Transverse colon (tissue), 4 donors: ENCODE measurements at regions not wholly inside any gene's neighbourhood (a gene's known extent, or its start where the extent isn't known, plus 50 kb on each side); places are given as distances from the start of the nearest gene placed in this dataset.

Source experiments
- DNase-seq: peaks from one replicate; pipeline ENCODE4 v3.0.0-alpha.2; 2019
- H3K27ac ChIP-seq, 4 donors: fragments of 200-600 bp; sonication (generic); 2 replicates each; pipeline ENCODE4 v1.5.1; 2016 to 2018; ENCODE audit warnings: inconsistent platforms in 4 of 4
- H3K27me3 ChIP-seq: fragments of 200-600 bp; sonication (generic); 2 replicates; pipeline ENCODE4 v1.5.1; 2017; ENCODE audit warnings: inconsistent platforms
- H3K36me3 ChIP-seq, 4 donors: fragments of 200-600 bp; sonication (generic); 2 replicates each; pipeline ENCODE4 v1.5.1; 2017 to 2019; ENCODE audit warnings: inconsistent platforms in 4 of 4
- H3K4me1 ChIP-seq, 4 donors: fragments of 200-600 bp; sonication (generic); 2 replicates each; pipeline ENCODE4 v1.5.1; 2017 to 2020; ENCODE audit warnings: inconsistent platforms in 4 of 4
- H3K4me3 ChIP-seq, 4 donors: fragments of 200-600 bp; sonication (generic); 1 replicate in 1 of 4; 2 replicates in 3 of 4; pipeline versions ENCODE4 v1.5.1 to v1.6.1; 2017 to 2019; ENCODE audit warnings: inconsistent platforms in 4 of 4
- H3K9me3 ChIP-seq, 2 donors: fragments of 200-600 bp; sonication (generic); 2 replicates each; pipeline ENCODE4 v1.5.1; 2017 to 2019; ENCODE audit warnings: inconsistent platforms in 2 of 2
- EP300 ChIP-seq: sonication (generic); formaldehyde crosslinking; IDR thresholded peaks from one replicate; pipeline ENCODE4 v1.6.1; 2017; ENCODE audit warnings: antibody characterized with exemption, low read depth
- POLR2A ChIP-seq: fragments of 450-650 bp; IDR thresholded peaks from one replicate; pipeline ENCODE4 v1.6.1; 2016; ENCODE audit warnings: antibody characterized with exemption, mild to moderate bottlenecking, moderate library complexity
- POLR2AphosphoS5 ChIP-seq, 3 donors: sonication (generic); formaldehyde crosslinking; IDR thresholded peaks; one replicate each; pipeline ENCODE4 v1.6.1; 2016; ENCODE audit warnings: antibody characterized with exemption in 3 of 3
- WGBS, 2 donors: methylation state at CpG; one replicate each; pipeline ENCODE4 v1.1.5; 2018; ENCODE audit warnings: low coverage in 1 of 2; 5-methylcytosine and 5-hydroxymethylcytosine counted together
- in situ Hi-C, 4 donors: fragments of 200-750 bp; cut with MboI; loops; one replicate each; pipeline versions ENCODE4 v1.15.0 to v1.15.1; 2017; ENCODE audit warnings: low sequenced_read_pairs in 3 of 4, low pct_ligation_motif_present in 1 of 4, low pct_unique_long_range_greater_than_20kb in 1 of 4
- intact Hi-C: fragments of 100-400 bp; cut with DNase I; formaldehyde crosslinking; loops from one replicate; pipeline ENCODE4 v1.15.1; 2023; ENCODE audit warnings: low total_unique reads
- TF ChIP-seq, protein P1 (sequence below), 5 experiments: fragments of 200-600 bp in 3 of 5; fragments of 450-650 bp in 2 of 5; sonication (generic) in 3 of 5; IDR thresholded peaks; 1 replicate in 2 of 5; 2 replicates in 3 of 5; pipeline ENCODE4 v1.5.1; 2016 to 2017; ENCODE audit warnings: antibody characterized with exemption in 5 of 5, inconsistent platforms in 3 of 5, mild to moderate bottlenecking in 2 of 5, moderate library complexity in 1 of 5

DNA sequence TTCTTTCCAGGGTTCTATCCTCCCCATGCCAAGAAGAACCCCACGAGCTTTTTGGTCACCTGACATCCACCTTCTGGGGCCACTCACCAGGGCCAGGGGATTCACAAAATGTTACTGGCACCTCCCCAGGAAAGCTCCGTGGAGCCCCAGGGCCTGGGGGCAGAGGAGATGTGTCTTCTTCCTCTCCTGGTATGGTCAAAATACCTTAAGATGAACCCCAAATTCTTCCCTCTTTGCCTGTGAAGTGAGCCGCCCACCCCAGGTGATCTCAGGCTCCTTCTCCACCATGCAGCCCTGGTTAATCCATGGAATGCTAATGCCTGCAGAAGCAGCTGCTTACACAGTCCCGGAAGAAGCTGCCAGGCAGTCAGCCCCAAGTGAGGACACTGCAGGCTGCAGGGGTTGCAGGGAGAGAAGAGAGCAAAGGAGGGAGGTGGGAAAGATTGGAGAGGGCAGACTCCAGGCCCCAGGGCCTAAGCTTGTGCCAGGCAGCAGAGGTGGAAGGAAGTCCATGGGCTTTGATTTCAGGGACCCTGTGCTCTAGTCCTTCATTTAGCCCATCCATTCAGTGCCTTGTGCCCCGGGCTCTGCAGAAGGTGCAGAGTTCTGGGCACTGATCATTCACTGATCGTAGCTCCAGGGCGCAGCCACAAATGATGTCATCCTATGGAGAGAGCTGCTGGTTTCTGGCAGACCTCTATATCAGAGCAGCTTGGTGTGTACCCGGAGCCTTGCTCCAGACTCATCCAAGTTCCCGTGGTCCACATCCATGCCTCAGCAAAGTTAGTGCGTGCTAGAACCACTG is 127.9 kb upstream of the NECTIN1 start:
- 76 to 80% methylated on average over 2 to 10 of the region's 10 CpGs for WGBS, 2 donors
- H3K27me3 ChIP-seq = peaks cover 6% of the 10 kb centered on the region
- intact Hi-C loops = no loop called here
- no peak overlapping the region for H3K27ac ChIP-seq
- in situ Hi-C loops = no loop called here
- no peak overlapping the region for H3K4me3 ChIP-seq
- TF ChIP-seq POLR2AphosphoS5 (IDR thresholded peaks at IDR 0.05) = no peak
- no peak for TF ChIP-seq EP300
- TF ChIP-seq POLR2A = no peak
- TF ChIP-seq, protein P1, sequence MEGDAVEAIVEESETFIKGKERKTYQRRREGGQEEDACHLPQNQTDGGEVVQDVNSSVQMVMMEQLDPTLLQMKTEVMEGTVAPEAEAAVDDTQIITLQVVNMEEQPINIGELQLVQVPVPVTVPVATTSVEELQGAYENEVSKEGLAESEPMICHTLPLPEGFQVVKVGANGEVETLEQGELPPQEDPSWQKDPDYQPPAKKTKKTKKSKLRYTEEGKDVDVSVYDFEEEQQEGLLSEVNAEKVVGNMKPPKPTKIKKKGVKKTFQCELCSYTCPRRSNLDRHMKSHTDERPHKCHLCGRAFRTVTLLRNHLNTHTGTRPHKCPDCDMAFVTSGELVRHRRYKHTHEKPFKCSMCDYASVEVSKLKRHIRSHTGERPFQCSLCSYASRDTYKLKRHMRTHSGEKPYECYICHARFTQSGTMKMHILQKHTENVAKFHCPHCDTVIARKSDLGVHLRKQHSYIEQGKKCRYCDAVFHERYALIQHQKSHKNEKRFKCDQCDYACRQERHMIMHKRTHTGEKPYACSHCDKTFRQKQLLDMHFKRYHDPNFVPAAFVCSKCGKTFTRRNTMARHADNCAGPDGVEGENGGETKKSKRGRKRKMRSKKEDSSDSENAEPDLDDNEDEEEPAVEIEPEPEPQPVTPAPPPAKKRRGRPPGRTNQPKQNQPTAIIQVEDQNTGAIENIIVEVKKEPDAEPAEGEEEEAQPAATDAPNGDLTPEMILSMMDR (IDR thresholded peaks at IDR 0.05) = no peak
- peaks cover 0 to 8% (median 3%) of the 10 kb centered on the region in 4 donors for H3K4me1 ChIP-seq
- no peaks in the 10 kb centered on the region for H3K36me3 ChIP-seq
- no peaks in the 10 kb centered on the region for H3K9me3 ChIP-seq
- DNase-seq = no peak

DNA sequence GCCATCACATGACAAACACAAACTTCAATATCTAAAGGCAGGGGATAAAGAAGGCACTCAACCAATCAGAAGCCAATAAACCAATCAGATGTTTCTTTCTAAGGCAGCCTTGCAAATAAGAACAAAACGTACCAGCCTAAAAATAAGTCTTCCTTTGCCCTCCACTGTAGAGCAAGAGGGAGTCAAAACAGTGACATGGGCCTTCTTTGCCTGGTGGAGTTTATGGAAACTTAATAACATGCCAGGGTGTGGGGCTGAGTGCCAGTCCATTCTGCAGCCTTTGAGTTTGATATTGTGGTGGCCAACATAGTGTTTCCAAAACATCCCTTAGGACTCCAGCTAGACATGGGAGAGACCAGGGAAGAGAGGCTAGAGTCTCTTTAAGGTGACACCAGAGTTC is 126.1 kb upstream of the NECTIN1 start:
- TF ChIP-seq, protein P1 (IDR thresholded peaks at IDR 0.05) = no peak
- TF ChIP-seq POLR2AphosphoS5 (IDR thresholded peaks at IDR 0.05) (no peak), EP300 (no peak), POLR2A (no peak)
- Histone ChIP-seq H3K4me3 (no peak overlapping the region), H3K27ac (no peak overlapping the region), H3K9me3 (no peaks in the 10 kb centered on the region), H3K27me3 (no peaks in the 10 kb centered on the region), H3K4me1 (peaks cover 0 to 8% (median 3%) of the 10 kb centered on the region in 4 donors), H3K36me3 (no peaks in the 10 kb centered on the region)
- in situ Hi-C loops = no loop called here
- no peak for DNase-seq
- intact Hi-C loops = no loop called here
- 60 to 61% methylated on average over 1 of the region's 1 CpG for WGBS, 2 donors

DNA sequence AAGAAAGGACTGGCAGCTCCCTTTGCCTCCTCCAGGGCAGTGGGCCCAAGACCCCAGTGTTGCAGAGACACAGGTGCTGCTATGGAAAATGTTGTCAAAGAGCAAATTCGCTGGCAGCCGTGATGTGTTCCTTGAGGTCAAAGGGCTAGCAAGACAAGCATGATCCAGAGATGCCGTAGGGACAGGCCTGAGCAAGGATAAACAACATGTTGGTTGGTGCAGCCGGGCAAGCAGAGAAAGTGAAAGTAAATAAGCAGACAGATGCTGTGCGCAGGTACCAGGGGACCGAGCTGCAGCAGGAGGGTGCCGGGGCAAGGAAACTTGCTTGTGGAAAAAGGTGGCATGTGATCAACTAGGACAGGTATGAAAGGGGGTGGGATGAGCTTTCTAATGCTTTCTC is 125.5 kb upstream of the NECTIN1 start:
- Histone ChIP-seq H3K27ac (no peak overlapping the region), H3K4me3 (no peak overlapping the region), H3K4me1 (peaks cover 0 to 8% (median 3%) of the 10 kb centered on the region in 4 donors), H3K36me3 (no peaks in the 10 kb centered on the region), H3K27me3 (no peaks in the 10 kb centered on the region), H3K9me3 (no peaks in the 10 kb centered on the region)
- peak; percentile 29 for DNase-seq
- intact Hi-C loops = no loop called here
- WGBS, 2 donors = 40% methylated on average over 2 to 7 of the region's 7 CpGs
- no peak for TF ChIP-seq EP300
- TF ChIP-seq POLR2A = no peak
- TF ChIP-seq, protein P1 (IDR thresholded peaks at IDR 0.05) = no peak
- TF ChIP-seq POLR2AphosphoS5 (IDR thresholded peaks at IDR 0.05) = no peak
- in situ Hi-C loops = no loop called here

DNA sequence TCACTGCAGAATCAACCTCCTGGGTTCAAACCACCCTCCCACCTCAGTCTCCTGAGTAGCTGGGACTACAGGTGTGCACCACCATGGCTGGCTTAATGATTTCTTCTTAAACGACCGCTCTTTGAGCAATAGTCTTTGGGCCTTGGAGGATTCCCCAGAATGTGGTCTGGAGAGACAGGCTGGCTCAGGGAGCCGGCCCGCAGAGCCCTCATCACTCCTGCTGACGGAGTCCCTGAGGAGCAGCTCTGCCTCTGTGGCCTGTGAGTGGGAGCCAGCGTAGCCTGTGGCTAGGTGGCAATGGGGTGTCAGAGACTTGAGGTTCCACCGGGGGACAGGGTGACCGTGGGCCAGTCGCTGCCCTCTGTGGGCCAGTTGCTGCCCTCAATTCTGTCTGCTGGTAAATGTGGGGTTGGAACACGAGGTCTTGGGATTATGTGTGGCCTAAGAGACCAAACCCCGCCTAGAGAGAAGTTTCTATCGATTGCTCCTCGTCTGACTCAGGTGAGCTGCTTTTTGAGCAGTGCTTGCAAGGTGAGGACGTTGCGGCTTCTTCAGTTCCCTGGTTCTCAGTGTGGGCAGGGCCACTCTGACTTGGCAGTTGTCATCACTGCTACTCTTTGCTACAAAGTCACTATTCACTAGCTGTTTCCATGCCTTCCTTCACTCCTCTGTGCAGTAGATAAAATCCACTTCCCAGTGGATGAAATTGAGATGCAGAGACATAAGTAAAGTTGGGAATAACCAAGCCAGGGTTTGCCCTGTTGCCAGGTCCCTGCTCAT is 124.8 kb upstream of the NECTIN1 start:
- intact Hi-C loops = no loop called here
- H3K4me1 ChIP-seq = peaks cover 0 to 8% (median 3%) of the 10 kb centered on the region in 4 donors
- no peak overlapping the region for H3K4me3 ChIP-seq
- H3K9me3 ChIP-seq = no peaks in the 10 kb centered on the region
- DNase-seq = no peak
- H3K27ac ChIP-seq = no peak overlapping the region
- in situ Hi-C loops = no loop called here
- no peaks in the 10 kb centered on the region for H3K36me3 ChIP-seq
- TF ChIP-seq POLR2AphosphoS5 (IDR thresholded peaks at IDR 0.05) (no peak), POLR2A (no peak), EP300 (no peak)
- TF ChIP-seq, protein P1 (IDR thresholded peaks at IDR 0.05) = no peak
- WGBS, 2 donors = 96 to 100% methylated on average over 3 to 11 of the region's 15 CpGs
- no peaks in the 10 kb centered on the region for H3K27me3 ChIP-seq
